Upper lobe of left lung (tissue), 6 donors: ENCODE measurements at regions not wholly inside any gene's neighbourhood (a gene's known extent, or its start where the extent isn't known, plus 50 kb on each side); places are given as distances from the start of the nearest gene placed in this dataset.

Source experiments
- ATAC-seq, 2 donors: fragments of 200-7000 bp; cut with Tn5 transposase; one replicate each; pipeline ENCODE4 v1.9.1; 2022; ENCODE audit warnings: mild to moderate bottlenecking in 2 of 2, moderate library complexity in 2 of 2; ENCODE audit not compliant: low FRiP score in 2 of 2
- DNase-seq, 2 donors: peaks; one replicate each; pipeline ENCODE4 v3.0.0-alpha.2; 2019 to 2020
- H3K27ac ChIP-seq, 4 donors: fragments of 200-600 bp; sonication (generic); one replicate each; pipeline ENCODE4 v1.5.1; 2016 to 2019
- H3K27me3 ChIP-seq, 4 donors: fragments of 200-600 bp; sonication (generic); one replicate each; pipeline ENCODE4 v1.5.1; 2017 to 2019
- H3K36me3 ChIP-seq, 4 donors: fragments of 200-600 bp; sonication (generic); one replicate each; pipeline ENCODE4 v1.5.1; 2016 to 2019
- H3K4me1 ChIP-seq, 4 donors: fragments of 200-600 bp; sonication (generic); one replicate each; pipeline ENCODE4 v1.5.1; 2018 to 2019
- H3K4me3 ChIP-seq, 4 donors: fragments of 200-600 bp; sonication (generic); one replicate each; pipeline ENCODE4 v1.5.1; 2017 to 2019; ENCODE audit warnings: mild to moderate bottlenecking in 2 of 4, moderate library complexity in 1 of 4
- H3K9me3 ChIP-seq, 4 donors: fragments of 200-600 bp; sonication (generic); one replicate each; pipeline ENCODE4 v1.5.1; 2018 to 2019
- EP300 ChIP-seq, 4 donors: sonication (generic); formaldehyde crosslinking; IDR thresholded peaks; one replicate each; pipeline ENCODE4 v1.5.1; 2017; ENCODE audit warnings: antibody characterized with exemption in 4 of 4, control low read depth in 2 of 4
- POLR2A ChIP-seq, 4 donors: fragments of 450-650 bp; IDR thresholded peaks; one replicate each; pipeline ENCODE4 v1.5.1; 2016 to 2017; ENCODE audit warnings: antibody characterized with exemption in 4 of 4, mild to moderate bottlenecking in 2 of 4
- POLR2AphosphoS5 ChIP-seq, 2 donors: sonication (generic); formaldehyde crosslinking; IDR thresholded peaks; one replicate each; pipeline ENCODE4 v1.5.1; 2017; ENCODE audit warnings: antibody characterized with exemption in 2 of 2
- WGBS, 2 donors: methylation state at CpG; one replicate each; pipeline ENCODE4 v1.1.5; 2017 to 2018; 5-methylcytosine and 5-hydroxymethylcytosine counted together
- TF ChIP-seq, protein P1 (sequence below), 6 experiments: fragments of 450-650 bp in 4 of 6; fragments of 200-600 bp in 2 of 6; sonication (generic) in 2 of 6; IDR thresholded peaks; one replicate each; pipeline ENCODE4 v1.5.1; 2016 to 2019; ENCODE audit warnings: antibody characterized with exemption in 6 of 6
- donor health status: DM: no; HTN: no; CAD: no; lungs with moderate emphysema.
- donor health status: DM: no; HTN: yes; CAD: no; lungs with severe emphysema.

GRCh38 chr5:34591723-34592122, 64.4 kb upstream of the RAI14 start:
- Histone ChIP-seq H3K36me3 (no peaks in the 10 kb centered on the region), H3K9me3 (no peaks in the 10 kb centered on the region), H3K27me3 (no peaks in the 10 kb centered on the region), H3K4me3 (no peak overlapping the region), H3K4me1 (peaks cover 0 to 2% (median 0%) of the 10 kb centered on the region in 4 donors), H3K27ac (no peak overlapping the region)
- ATAC-seq (no peak), DNase-seq (peak in 1 of 2 donors; percentile 10)
- 74 to 78% methylated on average over 3 to 5 of the region's 5 CpGs for WGBS, 2 donors
- TF ChIP-seq POLR2AphosphoS5 (IDR thresholded peaks at IDR 0.05): no peak
- no peak for TF ChIP-seq EP300 (IDR thresholded peaks at IDR 0.05)
- TF ChIP-seq, protein P1, sequence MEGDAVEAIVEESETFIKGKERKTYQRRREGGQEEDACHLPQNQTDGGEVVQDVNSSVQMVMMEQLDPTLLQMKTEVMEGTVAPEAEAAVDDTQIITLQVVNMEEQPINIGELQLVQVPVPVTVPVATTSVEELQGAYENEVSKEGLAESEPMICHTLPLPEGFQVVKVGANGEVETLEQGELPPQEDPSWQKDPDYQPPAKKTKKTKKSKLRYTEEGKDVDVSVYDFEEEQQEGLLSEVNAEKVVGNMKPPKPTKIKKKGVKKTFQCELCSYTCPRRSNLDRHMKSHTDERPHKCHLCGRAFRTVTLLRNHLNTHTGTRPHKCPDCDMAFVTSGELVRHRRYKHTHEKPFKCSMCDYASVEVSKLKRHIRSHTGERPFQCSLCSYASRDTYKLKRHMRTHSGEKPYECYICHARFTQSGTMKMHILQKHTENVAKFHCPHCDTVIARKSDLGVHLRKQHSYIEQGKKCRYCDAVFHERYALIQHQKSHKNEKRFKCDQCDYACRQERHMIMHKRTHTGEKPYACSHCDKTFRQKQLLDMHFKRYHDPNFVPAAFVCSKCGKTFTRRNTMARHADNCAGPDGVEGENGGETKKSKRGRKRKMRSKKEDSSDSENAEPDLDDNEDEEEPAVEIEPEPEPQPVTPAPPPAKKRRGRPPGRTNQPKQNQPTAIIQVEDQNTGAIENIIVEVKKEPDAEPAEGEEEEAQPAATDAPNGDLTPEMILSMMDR (IDR thresholded peaks at IDR 0.05): no peak
- no peak for TF ChIP-seq POLR2A (IDR thresholded peaks at IDR 0.05)

DNA sequence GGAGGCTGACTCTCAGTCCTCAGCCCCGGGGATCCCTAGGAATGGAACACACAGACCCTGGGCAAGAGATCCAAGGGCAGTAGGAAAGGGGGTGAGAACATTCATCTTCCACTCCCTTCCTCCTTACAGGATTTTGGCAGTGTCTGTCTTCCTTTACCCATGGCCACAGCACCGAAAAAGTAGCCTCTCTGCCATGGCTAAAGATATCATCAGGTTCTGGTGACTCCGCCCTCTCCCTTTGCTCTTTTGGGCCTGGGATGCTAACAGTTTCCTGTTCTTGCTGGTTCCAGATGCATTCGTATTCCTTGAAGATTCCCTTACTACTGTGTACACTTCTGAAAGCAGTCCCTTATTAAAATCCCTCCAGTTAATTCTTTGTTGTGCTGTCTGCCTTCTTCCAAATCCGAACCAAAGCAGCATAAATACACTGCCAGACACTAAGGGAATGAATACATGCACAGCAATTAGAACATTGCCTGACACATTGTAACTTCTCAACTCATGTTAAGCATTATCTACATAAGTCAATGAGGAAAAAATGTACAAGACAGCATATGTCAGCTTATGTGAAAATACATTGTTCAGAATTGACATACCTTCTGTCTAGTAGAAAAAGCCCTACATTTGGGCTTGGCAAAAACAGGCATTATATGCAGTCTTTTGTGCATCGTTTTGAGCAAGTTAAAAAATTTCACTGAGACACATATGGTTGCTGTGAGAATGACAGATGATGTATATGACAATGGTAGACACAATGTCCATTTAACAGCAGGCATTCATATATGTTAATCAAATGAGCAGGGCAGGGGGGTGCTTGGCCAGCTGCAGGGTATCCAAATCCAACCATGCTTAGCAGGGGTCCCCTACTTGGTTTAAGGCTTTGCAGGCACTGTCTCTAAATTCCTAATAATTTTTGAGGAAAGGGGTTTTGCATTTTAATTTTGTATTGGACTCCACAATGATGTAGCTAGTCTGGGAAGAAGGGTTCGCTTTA, 58.8 kb upstream of the RAI14 start:
- ATAC-seq (peak in 1 of 2 donors; percentile 31), DNase-seq (no peak)
- H3K27ac ChIP-seq: no peak overlapping the region
- H3K9me3 ChIP-seq: no peaks in the 10 kb centered on the region
- no peaks in the 10 kb centered on the region for H3K27me3 ChIP-seq
- H3K4me3 ChIP-seq: no peak overlapping the region
- peaks cover 3 to 11% (median 6%) of the 10 kb centered on the region in 4 donors for H3K4me1 ChIP-seq
- TF ChIP-seq EP300 (IDR thresholded peaks at IDR 0.05) (no peak), POLR2A (IDR thresholded peaks at IDR 0.05) (no peak), POLR2AphosphoS5 (IDR thresholded peaks at IDR 0.05) (no peak)
- TF ChIP-seq, protein P1 (IDR thresholded peaks at IDR 0.05): no peak
- 74 to 76% methylated on average over 7 of the region's 7 CpGs for WGBS, 2 donors
- no peaks in the 10 kb centered on the region for H3K36me3 ChIP-seq

GRCh38 chr5:34598177-34598794, 57.8 kb upstream of the RAI14 start:
- Histone ChIP-seq H3K9me3 (no peaks in the 10 kb centered on the region), H3K4me1 (peaks cover 3 to 11% (median 6%) of the 10 kb centered on the region in 4 donors), H3K36me3 (no peaks in the 10 kb centered on the region), H3K27me3 (no peaks in the 10 kb centered on the region), H3K27ac (no peak overlapping the region), H3K4me3 (no peak overlapping the region)
- DNase-seq (no peak), ATAC-seq (peak; percentile 65 to 86)
- no peak for TF ChIP-seq POLR2A (IDR thresholded peaks at IDR 0.05)
- TF ChIP-seq, protein P1 (IDR thresholded peaks at IDR 0.05): no peak
- TF ChIP-seq POLR2AphosphoS5 (IDR thresholded peaks at IDR 0.05): no peak
- no peak for TF ChIP-seq EP300 (IDR thresholded peaks at IDR 0.05)
- WGBS, 2 donors: 73 to 77% methylated on average over 5 of the region's 5 CpGs

DNA sequence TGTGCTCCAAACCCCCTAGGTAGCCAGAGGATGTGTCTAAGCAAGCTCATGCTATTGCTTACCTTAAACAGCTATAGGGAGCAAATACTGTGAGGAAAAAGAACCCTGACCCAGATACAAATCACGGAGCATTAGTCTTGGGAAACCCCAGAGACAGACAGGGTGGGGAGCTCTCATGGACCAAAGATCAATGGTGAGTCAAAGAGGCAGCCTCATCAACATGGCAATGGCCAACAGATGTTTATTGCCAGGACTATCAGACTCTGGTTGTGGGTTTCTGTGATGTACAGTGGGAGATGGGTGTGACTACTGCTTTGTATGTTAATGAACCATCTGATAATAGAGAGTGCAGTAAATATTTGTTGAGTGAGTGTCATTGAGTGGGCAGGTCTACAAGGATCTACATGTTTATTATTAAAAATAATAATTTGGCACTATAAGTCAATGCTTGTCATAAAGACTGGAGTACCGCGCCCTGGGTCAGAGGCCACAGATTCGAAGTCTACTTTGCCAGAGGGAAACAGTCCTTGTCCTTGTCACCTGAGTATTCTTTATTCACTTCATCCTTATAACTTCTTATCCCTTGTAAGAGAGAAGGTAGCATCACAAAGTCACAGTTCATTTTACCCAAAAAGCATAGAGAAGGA, 56.5 kb upstream of the RAI14 start:
- ATAC-seq (peak in 1 of 2 donors; percentile 28), DNase-seq (no peak)
- 94 to 95% methylated on average over 4 of the region's 4 CpGs for WGBS, 2 donors
- Histone ChIP-seq H3K36me3 (no peaks in the 10 kb centered on the region), H3K27me3 (no peaks in the 10 kb centered on the region), H3K27ac (no peak overlapping the region), H3K9me3 (no peaks in the 10 kb centered on the region), H3K4me1 (peaks cover 3 to 11% (median 6%) of the 10 kb centered on the region in 4 donors), H3K4me3 (no peak overlapping the region)
- TF ChIP-seq POLR2AphosphoS5 (IDR thresholded peaks at IDR 0.05) (no peak), EP300 (IDR thresholded peaks at IDR 0.05) (no peak), POLR2A (IDR thresholded peaks at IDR 0.05) (no peak)
- TF ChIP-seq, protein P1 (IDR thresholded peaks at IDR 0.05): no peak
